ENCODE measurements at regions not wholly inside any gene's neighbourhood (a gene's known extent, or its start where the extent isn't known, plus 50 kb on each side); places are given as distances from the start of the nearest gene placed in this dataset.

- peak in 1 of 51 donors; percentile 1 for DNase-seq
Measured at GRCh38 chr13:105627270-105627669, 908.2 kb downstream of the EFNB2 start.

GRCh38 chr13:105625691-105626090 lies 909.8 kb downstream of the EFNB2 start:
- DNase-seq, result no peak

GRCh38 chr13:105616333-105617075 lies 919.0 kb downstream of the EFNB2 start:
- DNase-seq, result no peak

- no peak for DNase-seq
Measured at GRCh38 chr13:105612541-105612940, 922.9 kb downstream of the EFNB2 start.

- no peak for DNase-seq
Measured at GRCh38 chr13:105611424-105611823, 924.0 kb downstream of the EFNB2 start.

- DNase-seq, result no peak
Measured at GRCh38 chr13:105608104-105608503, 927.4 kb downstream of the EFNB2 start.

- no peak for DNase-seq
Measured at GRCh38 chr13:105607426-105607825, 928.0 kb downstream of the EFNB2 start.

- no peak for DNase-seq
Measured at GRCh38 chr13:105607016-105607415, 928.4 kb downstream of the EFNB2 start.

- no peak for DNase-seq
Measured at GRCh38 chr13:105602956-105603670, 932.3 kb downstream of the EFNB2 start.

GRCh38 chr13:105599477-105600037 lies 935.9 kb downstream of the EFNB2 start:
- DNase-seq, result no peak

- DNase-seq, result no peak
Measured at GRCh38 chr13:105598529-105598928, 936.9 kb downstream of the EFNB2 start.

GRCh38 chr13:105597573-105597972 lies 937.9 kb downstream of the EFNB2 start:
- no peak for DNase-seq

- DNase-seq, result no peak
Measured at GRCh38 chr13:105595471-105595870, 940.0 kb downstream of the EFNB2 start.

- no peak for DNase-seq
Measured at GRCh38 chr13:105591277-105591676, 944.2 kb downstream of the EFNB2 start.

GRCh38 chr13:105587786-105588185 lies 947.7 kb downstream of the EFNB2 start:
- no peak for DNase-seq

- no peak for DNase-seq
Measured at GRCh38 chr13:105579821-105580710, 955.4 kb downstream of the EFNB2 start.

GRCh38 chr13:105573136-105573535 lies 962.3 kb downstream of the EFNB2 start:
- DNase-seq, result no peak

- no peak for DNase-seq
Measured at GRCh38 chr13:105572401-105572800, 963.1 kb downstream of the EFNB2 start.

GRCh38 chr13:105569816-105570215 lies 965.6 kb downstream of the EFNB2 start:
- no peak for DNase-seq

- DNase-seq, result no peak
Measured at GRCh38 chr13:105567951-105568525, 967.4 kb downstream of the EFNB2 start.

GRCh38 chr13:105565136-105565727 lies 970.2 kb downstream of the EFNB2 start:
- DNase-seq, result no peak

Data from hypothalamus (tissue), 51 donors.